ENCODE measurements at regions not wholly inside any gene's neighbourhood (a gene's known extent, or its start where the extent isn't known, plus 50 kb on each side); places are given as distances from the start of the nearest gene placed in this dataset.

DNA sequence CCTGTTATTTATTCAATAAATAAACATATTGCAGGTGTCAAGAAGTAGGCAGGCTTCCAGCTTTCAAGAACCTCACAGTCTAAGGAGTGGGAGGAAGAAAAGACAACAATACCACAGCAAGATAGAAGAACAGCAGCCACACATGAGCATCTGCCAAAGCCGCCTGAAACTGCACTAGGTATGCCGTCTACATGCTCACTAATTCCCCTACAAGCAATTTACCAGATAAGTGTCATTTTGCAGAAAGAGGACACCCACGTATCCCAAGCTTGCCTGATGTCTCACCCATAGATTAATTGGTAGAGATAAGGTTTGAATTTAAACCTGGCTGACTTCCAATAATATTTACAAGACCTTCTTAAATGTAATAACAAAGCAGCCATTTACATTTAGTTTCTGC is 439.4 kb upstream of the CPEB2 start:
- in situ Hi-C loops (cut with MboI; ENCODE audit: low sequenced_read_pairs, unreplicated experiment), result no loop called here
- DNase-seq (ENCODE audit: low spot score), result no peak
- TF ChIP-seq, protein P1, sequence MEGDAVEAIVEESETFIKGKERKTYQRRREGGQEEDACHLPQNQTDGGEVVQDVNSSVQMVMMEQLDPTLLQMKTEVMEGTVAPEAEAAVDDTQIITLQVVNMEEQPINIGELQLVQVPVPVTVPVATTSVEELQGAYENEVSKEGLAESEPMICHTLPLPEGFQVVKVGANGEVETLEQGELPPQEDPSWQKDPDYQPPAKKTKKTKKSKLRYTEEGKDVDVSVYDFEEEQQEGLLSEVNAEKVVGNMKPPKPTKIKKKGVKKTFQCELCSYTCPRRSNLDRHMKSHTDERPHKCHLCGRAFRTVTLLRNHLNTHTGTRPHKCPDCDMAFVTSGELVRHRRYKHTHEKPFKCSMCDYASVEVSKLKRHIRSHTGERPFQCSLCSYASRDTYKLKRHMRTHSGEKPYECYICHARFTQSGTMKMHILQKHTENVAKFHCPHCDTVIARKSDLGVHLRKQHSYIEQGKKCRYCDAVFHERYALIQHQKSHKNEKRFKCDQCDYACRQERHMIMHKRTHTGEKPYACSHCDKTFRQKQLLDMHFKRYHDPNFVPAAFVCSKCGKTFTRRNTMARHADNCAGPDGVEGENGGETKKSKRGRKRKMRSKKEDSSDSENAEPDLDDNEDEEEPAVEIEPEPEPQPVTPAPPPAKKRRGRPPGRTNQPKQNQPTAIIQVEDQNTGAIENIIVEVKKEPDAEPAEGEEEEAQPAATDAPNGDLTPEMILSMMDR (IDR thresholded peaks at IDR 0.05; ENCODE audit: borderline replicate concordance, control extremely low read depth, extremely low read depth, insufficient read depth, missing control alignments), result no peak

DNA sequence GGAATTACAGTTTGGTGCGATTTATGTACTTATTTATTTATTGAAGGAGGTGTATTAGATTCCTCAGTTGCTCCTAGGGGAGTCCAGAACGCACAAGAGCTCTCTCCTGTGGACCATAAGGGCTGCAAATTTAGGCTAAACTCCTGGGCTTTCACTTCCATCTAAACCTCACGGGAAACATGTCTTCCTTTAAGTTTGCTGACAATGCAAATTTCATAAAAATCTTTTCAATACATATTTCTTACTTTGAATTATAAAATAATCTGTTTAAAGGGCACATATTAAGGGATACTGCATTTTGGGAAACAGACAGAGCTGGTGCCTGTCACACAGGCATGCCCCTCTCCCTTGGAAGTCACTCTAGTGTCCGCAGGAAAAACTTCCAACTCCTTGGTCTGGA is 438.0 kb upstream of the CPEB2 start:
- DNase-seq (ENCODE audit: low spot score), result no peak
- TF ChIP-seq, protein P1 (IDR thresholded peaks at IDR 0.05; ENCODE audit: borderline replicate concordance, control extremely low read depth, extremely low read depth, insufficient read depth, missing control alignments), result no peak
- in situ Hi-C loops (cut with MboI; ENCODE audit: low sequenced_read_pairs, unreplicated experiment), result no loop called here

GRCh38 chr4:14566518-14566917 is 435.8 kb upstream of the CPEB2 start:
- DNase-seq (ENCODE audit: low spot score), result no peak
- in situ Hi-C loops (cut with MboI; ENCODE audit: low sequenced_read_pairs, unreplicated experiment), result no loop called here
- TF ChIP-seq, protein P1 (IDR thresholded peaks at IDR 0.05; ENCODE audit: borderline replicate concordance, control extremely low read depth, extremely low read depth, insufficient read depth, missing control alignments), result no peak

GRCh38 chr4:14568351-14568750 is 433.9 kb upstream of the CPEB2 start:
- in situ Hi-C loops (cut with MboI; ENCODE audit: low sequenced_read_pairs, unreplicated experiment), result no loop called here
- TF ChIP-seq, protein P1 (IDR thresholded peaks at IDR 0.05; ENCODE audit: borderline replicate concordance, control extremely low read depth, extremely low read depth, insufficient read depth, missing control alignments), result no peak
- no peak for DNase-seq (ENCODE audit: low spot score)

DNA sequence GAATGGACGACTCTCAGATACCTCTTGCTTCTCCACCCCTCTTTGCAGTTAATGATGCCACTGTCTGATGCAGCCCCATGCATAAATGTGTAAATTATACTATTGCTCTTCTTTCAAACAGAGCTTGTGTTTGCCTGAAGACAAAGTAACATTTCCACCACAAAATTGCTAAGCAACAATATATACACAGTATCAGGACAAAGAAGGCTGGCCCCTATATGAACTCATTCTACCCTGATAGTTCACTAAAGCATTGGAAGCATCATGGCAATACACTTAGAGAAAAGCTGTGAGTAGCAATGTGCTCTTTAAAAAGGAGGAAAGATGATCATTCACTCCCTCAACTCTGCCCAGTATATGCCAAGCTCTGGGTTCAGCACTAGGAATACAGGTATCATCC is 427.0 kb upstream of the CPEB2 start:
- in situ Hi-C loops (cut with MboI; ENCODE audit: low sequenced_read_pairs, unreplicated experiment), result no loop called here

GRCh38 chr4:14575919-14576318 is 426.4 kb upstream of the CPEB2 start:
- in situ Hi-C loops (cut with MboI; ENCODE audit: low sequenced_read_pairs, unreplicated experiment), result no loop called here
- TF ChIP-seq, protein P1 (IDR thresholded peaks at IDR 0.05; ENCODE audit: borderline replicate concordance, control extremely low read depth, extremely low read depth, insufficient read depth, missing control alignments), result no peak
- no peak for DNase-seq (ENCODE audit: low spot score)

More for the DNA sequence above, 427.0 kb upstream of the CPEB2 start:
- DNase-seq (ENCODE audit: low spot score), result no peak
- TF ChIP-seq, protein P1 (IDR thresholded peaks at IDR 0.05; ENCODE audit: borderline replicate concordance, control extremely low read depth, extremely low read depth, insufficient read depth, missing control alignments), result no peak

GRCh38 chr4:14580061-14580460 is 422.2 kb upstream of the CPEB2 start:
- DNase-seq (ENCODE audit: low spot score), result no peak
- in situ Hi-C loops (cut with MboI; ENCODE audit: low sequenced_read_pairs, unreplicated experiment), result no loop called here
- TF ChIP-seq, protein P1 (IDR thresholded peaks at IDR 0.05; ENCODE audit: borderline replicate concordance, control extremely low read depth, extremely low read depth, insufficient read depth, missing control alignments), result no peak
